Activated naive CD4-positive, alpha-beta T cell treated with anti-CD3 and anti-CD28 coated beads for 36 hours (primary cell): ENCODE measurements at regions not wholly inside any gene's neighbourhood (a gene's known extent, or its start where the extent isn't known, plus 50 kb on each side); places are given as distances from the start of the nearest gene placed in this dataset.

Experiments used
- CTCF ChIA-PET: fragments of 350-600 bp; sonication (Branson Sonifier 250); formaldehyde crosslinking; loops from one replicate; lab custom pipeline; 2021; ENCODE audit warnings: antibody characterized with exemption; lab: Charles Lee
- DNase-seq: peaks from one replicate; pipeline ENCODE4 v3.0.0-alpha.2; 2020
- H3K27ac Mint-ChIP-seq: one replicate; pipeline ENCODE4 v1.8.0; 2021; ENCODE audit warnings: mild to moderate bottlenecking, mixed read lengths
- H3K27me3 Mint-ChIP-seq: one replicate; pipeline ENCODE4 v1.8.0; 2021; ENCODE audit warnings: low read depth, mixed read lengths
- H3K36me3 Mint-ChIP-seq: one replicate; pipeline ENCODE4 v1.8.0; 2021; ENCODE audit warnings: low read depth, mixed read lengths
- H3K4me1 Mint-ChIP-seq: one replicate; pipeline ENCODE4 v1.8.0; 2021; ENCODE audit warnings: low read depth, mixed read lengths
- H3K4me3 Mint-ChIP-seq: one replicate; pipeline ENCODE4 v1.8.0; 2021; ENCODE audit warnings: mild to moderate bottlenecking, moderate library complexity, mixed read lengths
- H3K9me3 Mint-ChIP-seq: one replicate; pipeline ENCODE4 v1.8.0; 2021; ENCODE audit warnings: mixed read lengths
- intact Hi-C: fragments of 100-400 bp; cut with micrococcal nuclease; formaldehyde crosslinking; loops from one replicate; pipeline ENCODE4 v1.15.1; 2023

DNA sequence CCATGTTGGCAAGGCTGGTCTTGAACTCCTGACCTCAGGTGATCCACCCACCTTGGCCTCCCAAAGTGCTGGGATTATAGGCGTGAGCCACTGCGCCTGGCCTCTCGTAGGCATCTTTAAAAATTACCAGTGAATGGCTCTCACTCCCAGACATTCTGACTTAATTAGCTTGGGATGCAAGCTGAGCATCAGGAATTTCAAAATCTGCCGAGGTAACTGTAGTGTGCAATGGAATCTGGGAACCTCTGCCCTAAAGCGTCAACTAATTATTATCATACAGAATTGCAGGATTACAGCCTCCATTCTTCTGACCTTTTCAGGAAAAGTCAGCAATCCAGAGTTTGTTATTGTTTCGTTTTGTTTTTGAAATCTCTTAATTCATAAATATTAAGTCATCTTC, 213.4 kb upstream of the DMAC1 start:
- Mint-ChIP-seq H3K4me1 (no peaks in the 10 kb centered on the region), H3K36me3 (no peaks in the 10 kb centered on the region), H3K27me3 (no peaks in the 10 kb centered on the region), H3K4me3 (no peak overlapping the region), H3K9me3 (peaks cover 3% of the 10 kb centered on the region), H3K27ac (no peak overlapping the region)
- CTCF ChIA-PET: interaction anchor here (0.6 kb wide), 1 partner anchor 445 kb away, joined by 4 read pairs; no protein-coding TSS in a partner anchor
- no peak for DNase-seq
- intact Hi-C loops: no loop called here

DNA sequence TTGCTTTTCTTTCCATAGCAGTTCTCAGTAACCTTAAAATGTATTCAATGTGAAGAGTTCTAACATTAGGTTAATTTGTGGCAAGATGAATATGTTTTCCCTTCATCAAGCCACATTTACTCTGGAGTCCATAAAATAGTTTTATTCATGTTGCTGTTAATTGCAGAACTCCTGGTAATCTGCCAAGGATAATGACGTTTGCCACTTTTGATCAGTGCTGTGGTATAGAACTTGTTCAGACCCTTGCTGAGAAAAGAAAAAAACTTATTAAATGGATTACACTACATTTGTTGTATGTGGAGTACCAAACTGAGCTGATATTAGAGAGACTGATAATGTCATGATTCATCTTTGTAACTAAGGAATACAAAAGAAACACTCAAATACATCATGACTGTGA, 212.4 kb upstream of the DMAC1 start:
- CTCF ChIA-PET: no interaction called here
- H3K36me3 Mint-ChIP-seq: no peaks in the 10 kb centered on the region
- DNase-seq: no peak
- intact Hi-C loops: no loop called here
- no peaks in the 10 kb centered on the region for H3K4me1 Mint-ChIP-seq
- H3K27ac Mint-ChIP-seq: no peak overlapping the region
- no peak overlapping the region for H3K4me3 Mint-ChIP-seq
- H3K9me3 Mint-ChIP-seq: peaks cover 3% of the 10 kb centered on the region
- H3K27me3 Mint-ChIP-seq: no peaks in the 10 kb centered on the region

DNA sequence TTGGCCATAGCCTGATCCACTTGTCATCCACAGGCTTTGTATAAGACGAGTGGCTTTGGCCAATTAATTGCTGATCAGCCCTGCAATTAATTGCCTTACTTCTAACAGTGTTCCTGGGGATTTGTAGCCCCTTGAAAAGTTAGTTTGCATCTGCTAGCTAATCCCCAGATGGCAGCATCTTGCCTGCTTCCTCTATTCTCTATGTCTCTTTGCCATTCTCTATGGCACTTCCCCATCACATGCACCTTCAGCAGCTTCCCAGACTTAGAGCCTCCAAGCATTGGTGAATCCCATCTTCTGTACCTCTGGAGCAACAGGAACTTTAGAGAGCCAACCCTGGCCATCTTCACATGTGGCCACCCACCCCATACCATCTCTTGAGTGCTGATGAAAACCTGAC, 197.0 kb upstream of the DMAC1 start:
- Mint-ChIP-seq H3K4me1 (no peaks in the 10 kb centered on the region), H3K36me3 (no peaks in the 10 kb centered on the region), H3K27ac (no peak overlapping the region), H3K9me3 (no peaks in the 10 kb centered on the region), H3K4me3 (no peak overlapping the region), H3K27me3 (no peaks in the 10 kb centered on the region)
- CTCF ChIA-PET: no interaction called here
- intact Hi-C loops: no loop called here
- no peak for DNase-seq

DNA sequence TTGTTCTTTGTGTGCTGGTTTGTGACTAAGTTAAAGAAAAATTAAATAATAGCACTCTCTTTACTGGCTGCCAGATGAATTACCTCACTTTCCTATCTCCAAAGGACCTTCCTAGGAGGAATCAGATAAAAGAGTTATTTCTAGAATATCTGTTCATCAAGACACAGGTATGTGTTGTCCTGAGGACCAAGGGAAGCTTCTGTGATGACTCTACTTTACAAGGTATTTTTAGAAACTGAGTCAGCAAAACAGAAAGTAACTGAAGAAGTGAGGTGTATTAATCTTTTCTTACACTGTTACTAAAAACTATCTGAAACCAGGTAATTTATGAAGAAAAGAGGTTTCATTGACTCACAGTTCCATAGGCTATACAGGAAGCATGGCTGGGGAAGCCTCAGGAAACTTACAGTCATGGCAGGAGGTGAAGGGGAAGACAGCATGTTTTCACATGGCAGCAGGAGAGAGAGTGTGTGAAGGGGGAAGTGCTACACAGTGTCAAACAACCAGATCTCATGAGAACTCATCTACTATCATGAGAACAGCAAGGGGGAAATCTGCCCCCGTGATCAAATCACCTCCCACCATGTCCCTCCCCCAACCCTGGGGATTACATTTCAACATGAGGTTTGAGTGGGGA, 189.2 kb upstream of the DMAC1 start:
- intact Hi-C loops: loop anchor here (1.0 kb wide), 1 partner anchor 10 kb away; no protein-coding TSS in a partner anchor
- CTCF ChIA-PET: no interaction called here
- Mint-ChIP-seq H3K4me1 (peaks cover 16% of the 10 kb centered on the region), H3K27ac (no peak overlapping the region), H3K9me3 (peaks cover 4% of the 10 kb centered on the region), H3K27me3 (no peaks in the 10 kb centered on the region), H3K4me3 (no peak overlapping the region), H3K36me3 (peaks cover 5% of the 10 kb centered on the region)
- DNase-seq: peak; percentile 17

DNA sequence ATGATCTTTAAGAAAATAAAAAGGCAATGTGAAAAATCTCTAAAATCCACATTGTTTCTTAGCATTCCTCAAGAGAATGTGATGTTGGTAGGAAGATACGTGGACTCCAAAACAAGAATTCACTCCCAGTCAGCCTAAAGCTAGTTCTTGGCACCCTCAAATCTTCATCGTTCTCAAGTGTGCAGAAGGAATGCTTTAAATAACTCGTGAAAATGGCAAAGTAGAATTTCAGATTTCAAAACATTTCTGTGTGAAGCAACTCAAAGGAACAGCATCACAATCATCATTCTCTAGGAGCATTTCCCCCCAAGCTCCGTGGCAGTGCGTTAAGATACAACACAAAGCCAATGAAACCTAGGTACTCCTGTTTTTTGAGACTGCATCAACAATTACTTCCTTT, 185.1 kb upstream of the DMAC1 start:
- Mint-ChIP-seq H3K4me1 (peaks cover 45% of the 10 kb centered on the region), H3K27me3 (no peaks in the 10 kb centered on the region), H3K9me3 (peaks cover 4% of the 10 kb centered on the region), H3K36me3 (peaks cover 2% of the 10 kb centered on the region), H3K27ac (no peak overlapping the region), H3K4me3 (no peak overlapping the region)
- intact Hi-C loops: loop anchor here (5.0 kb wide), 1 partner anchor 412 kb away; no protein-coding TSS in a partner anchor
- CTCF ChIA-PET: no interaction called here
- no peak for DNase-seq

DNA sequence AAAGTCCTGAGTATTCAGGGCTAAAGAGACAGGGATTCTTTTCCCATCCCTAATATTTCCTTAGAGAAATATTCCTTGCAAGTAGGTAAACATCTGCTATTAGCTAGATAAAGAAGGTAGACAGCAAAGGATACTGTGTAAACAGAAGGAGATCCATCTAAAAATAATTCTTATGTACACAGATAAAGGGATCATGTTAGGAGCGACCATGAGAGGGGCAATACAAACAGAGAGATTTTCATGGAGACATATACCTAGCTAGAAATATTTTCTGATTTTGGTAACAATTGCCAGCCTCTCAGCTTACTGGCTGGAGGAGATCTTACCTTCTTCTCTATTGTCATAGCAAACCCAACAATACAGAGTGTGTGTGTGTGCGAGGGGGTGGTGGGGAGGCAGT, 184.6 kb upstream of the DMAC1 start:
- Mint-ChIP-seq H3K4me3 (no peak overlapping the region), H3K27ac (no peak overlapping the region), H3K36me3 (peaks cover 2% of the 10 kb centered on the region), H3K9me3 (peaks cover 4% of the 10 kb centered on the region), H3K27me3 (no peaks in the 10 kb centered on the region), H3K4me1 (peaks cover 45% of the 10 kb centered on the region)
- no peak for DNase-seq
- CTCF ChIA-PET: no interaction called here
- intact Hi-C loops: loop anchor here (5.0 kb wide), 1 partner anchor 412 kb away; no protein-coding TSS in a partner anchor

DNA sequence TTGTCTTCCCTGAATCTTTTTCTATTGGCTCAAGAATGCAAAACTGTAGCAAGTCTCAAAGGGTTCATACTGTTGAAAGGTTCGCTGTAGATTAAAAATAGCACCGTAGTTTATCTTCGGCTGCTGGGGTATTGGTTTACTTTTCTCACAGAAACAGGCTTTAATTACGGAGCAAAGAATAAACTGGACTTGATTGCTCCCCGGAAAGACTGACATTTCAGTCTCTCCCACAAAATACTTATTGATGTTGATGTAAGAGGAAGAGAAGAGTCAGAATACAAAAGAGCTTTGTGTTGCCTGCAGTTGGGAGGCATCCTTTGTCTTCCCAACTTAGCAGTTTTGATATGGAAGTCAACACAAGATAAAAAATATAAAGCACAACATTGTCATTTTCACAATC, 183.9 kb upstream of the DMAC1 start:
- Mint-ChIP-seq H3K9me3 (no peaks in the 10 kb centered on the region), H3K27me3 (no peaks in the 10 kb centered on the region), H3K36me3 (no peaks in the 10 kb centered on the region), H3K4me3 (no peak overlapping the region), H3K27ac (no peak overlapping the region), H3K4me1 (peaks cover 43% of the 10 kb centered on the region)
- no peak for DNase-seq
- CTCF ChIA-PET: no interaction called here
- intact Hi-C loops: loop anchor here (5.0 kb wide), 1 partner anchor 411 kb away; no protein-coding TSS in a partner anchor

DNA sequence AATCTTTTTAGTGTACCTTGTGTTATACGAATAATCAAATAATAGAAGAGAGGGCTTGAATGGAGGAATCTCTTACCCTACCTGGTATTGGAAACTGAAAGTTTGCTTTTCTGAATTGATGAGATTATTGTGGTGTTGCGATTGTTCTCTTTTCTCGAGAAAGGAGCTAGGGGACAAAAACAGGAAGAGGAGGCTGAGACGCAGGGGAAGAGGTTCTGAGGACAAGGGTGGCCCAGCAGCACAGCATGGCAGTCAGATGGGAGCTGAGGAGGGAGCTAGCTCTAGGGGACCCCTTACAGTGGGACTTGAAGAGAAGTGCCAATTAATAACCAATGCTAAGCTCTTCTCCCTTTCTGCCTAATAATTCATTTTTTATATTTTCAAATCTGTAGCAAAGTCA, 183.3 kb upstream of the DMAC1 start:
- CTCF ChIA-PET: interaction anchor here (0.6 kb wide), 2 partner anchors 78 to 262 kb away, joined by 3 to 4 read pairs; no protein-coding TSS in a partner anchor
- intact Hi-C loops: loop anchor here (5.0 kb wide), 1 partner anchor 411 kb away; no protein-coding TSS in a partner anchor

DNA sequence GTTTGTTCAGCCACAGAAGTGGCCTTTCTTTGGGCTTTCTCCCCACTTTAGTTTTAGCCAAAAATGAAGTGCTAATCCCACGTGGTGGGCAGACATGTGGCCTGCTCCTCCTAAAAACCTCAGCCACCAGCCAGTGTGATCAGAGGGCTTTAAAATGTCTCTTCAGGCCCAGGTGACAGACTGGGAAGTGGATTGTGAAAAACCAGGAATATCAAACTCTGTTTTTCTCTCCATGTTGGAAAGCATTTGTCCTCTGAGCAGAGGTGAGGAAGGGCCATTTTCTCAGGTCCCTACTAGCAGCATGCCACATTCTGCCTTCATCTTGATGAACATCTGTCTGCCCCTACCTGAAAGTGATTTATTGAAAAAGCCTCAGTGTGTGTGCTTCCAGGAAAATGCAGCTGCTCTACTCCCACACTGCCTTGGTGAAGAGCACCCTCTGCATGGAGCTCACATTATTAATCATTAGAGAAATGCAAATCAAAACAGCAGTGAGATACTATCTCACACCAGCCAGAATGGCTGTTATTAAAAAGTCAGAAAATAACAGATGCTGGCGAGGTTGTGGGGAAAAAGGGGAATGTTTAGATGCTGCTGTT, 181.2 kb upstream of the DMAC1 start:
- Mint-ChIP-seq H3K9me3 (no peaks in the 10 kb centered on the region), H3K4me1 (peaks cover 66% of the 10 kb centered on the region), H3K4me3 (no peak overlapping the region), H3K27ac (no peak overlapping the region), H3K36me3 (no peaks in the 10 kb centered on the region), H3K27me3 (no peaks in the 10 kb centered on the region)
- peak; percentile 13 for DNase-seq
- intact Hi-C loops: loop anchor here (5.0 kb wide), 1 partner anchor 408 kb away; no protein-coding TSS in a partner anchor
- CTCF ChIA-PET: interaction anchor here (0.6 kb wide), 1 partner anchor 14 kb away, joined by 4 read pairs; no protein-coding TSS in a partner anchor

More for the DNA sequence above, 183.3 kb upstream of the DMAC1 start:
- H3K36me3 Mint-ChIP-seq: no peaks in the 10 kb centered on the region
- DNase-seq: no peak
- no peaks in the 10 kb centered on the region for H3K9me3 Mint-ChIP-seq
- H3K4me3 Mint-ChIP-seq: no peak overlapping the region
- peaks cover 48% of the 10 kb centered on the region for H3K4me1 Mint-ChIP-seq
- no peaks in the 10 kb centered on the region for H3K27me3 Mint-ChIP-seq
- H3K27ac Mint-ChIP-seq: no peak overlapping the region

DNA sequence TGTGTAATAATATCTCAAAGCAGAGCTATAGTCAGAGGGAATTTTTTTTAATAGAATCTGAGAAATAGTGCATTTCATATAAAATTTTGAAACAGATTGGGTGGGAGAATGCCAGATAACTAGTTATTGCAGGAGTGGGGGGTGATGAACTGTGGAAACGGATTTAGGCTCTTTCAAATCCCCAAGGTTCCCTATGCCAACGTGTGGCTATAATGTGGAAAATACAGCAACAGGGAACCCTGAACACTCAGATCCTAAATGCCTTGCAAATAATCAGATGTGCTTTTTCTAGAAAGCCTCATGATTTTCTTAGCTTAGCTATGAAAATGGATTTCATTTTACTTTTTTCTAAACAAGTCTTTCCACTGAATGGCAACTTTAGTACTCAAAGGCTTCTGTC, 180.5 kb upstream of the DMAC1 start:
- H3K9me3 Mint-ChIP-seq: no peaks in the 10 kb centered on the region
- DNase-seq: no peak
- no peak overlapping the region for H3K27ac Mint-ChIP-seq
- CTCF ChIA-PET: interaction anchor here (1.0 kb wide), 1 partner anchor 47 kb away, joined by 3 read pairs; no protein-coding TSS in a partner anchor
- H3K4me1 Mint-ChIP-seq: peaks cover 72% of the 10 kb centered on the region
- intact Hi-C loops: loop anchor here (5.0 kb wide), 1 partner anchor 408 kb away; no protein-coding TSS in a partner anchor
- H3K36me3 Mint-ChIP-seq: no peaks in the 10 kb centered on the region
- H3K27me3 Mint-ChIP-seq: no peaks in the 10 kb centered on the region
- no peak overlapping the region for H3K4me3 Mint-ChIP-seq

DNA sequence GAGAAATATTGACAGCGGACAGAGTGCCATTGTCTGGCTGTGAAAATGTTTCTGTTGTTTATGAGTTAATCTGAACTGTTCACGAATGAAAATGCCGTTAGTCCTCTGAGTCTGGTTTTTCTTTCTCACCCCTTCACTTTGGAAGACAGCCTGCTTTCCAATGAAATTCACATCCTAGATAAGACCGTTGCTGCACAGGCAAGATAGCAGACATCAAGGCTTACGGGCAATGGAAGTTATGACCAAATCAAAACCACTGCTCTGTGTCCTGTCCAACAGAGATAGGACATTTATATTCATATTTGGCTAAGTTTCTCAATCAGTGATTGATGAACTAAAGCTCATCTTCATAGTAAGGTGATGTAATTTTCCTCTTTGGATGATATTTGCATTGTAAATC, 180.0 kb upstream of the DMAC1 start:
- intact Hi-C loops: loop anchor here (5.0 kb wide), 2 partner anchors 407 to 682 kb away; no protein-coding TSS in a partner anchor
- H3K27me3 Mint-ChIP-seq: no peaks in the 10 kb centered on the region
- CTCF ChIA-PET: interaction anchor here (1.0 kb wide), 1 partner anchor 46 kb away, joined by 3 read pairs; no protein-coding TSS in a partner anchor

DNA sequence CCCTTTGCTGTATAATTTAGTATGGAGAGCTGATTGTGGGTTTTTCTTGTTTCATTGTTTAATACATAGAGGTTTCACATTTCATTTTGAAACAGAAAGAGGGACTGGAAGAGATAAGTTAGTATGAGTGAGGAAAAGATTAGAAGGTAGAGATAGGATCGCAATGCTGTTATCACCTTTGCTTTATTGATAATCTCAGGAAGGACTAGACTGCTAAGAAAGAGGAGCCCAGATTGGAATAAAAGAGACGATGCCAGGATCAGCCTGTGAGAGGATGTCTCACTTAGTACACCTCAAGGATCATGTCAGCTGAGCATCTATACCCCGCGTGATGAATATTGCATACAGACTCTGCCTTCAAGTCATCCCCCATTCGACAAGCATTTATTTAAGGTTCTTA, 178.0 kb upstream of the DMAC1 start:
- H3K27ac Mint-ChIP-seq: no peak overlapping the region
- no peak for DNase-seq

More for the DNA sequence above, 180.0 kb upstream of the DMAC1 start:
- Mint-ChIP-seq H3K9me3 (no peaks in the 10 kb centered on the region), H3K4me3 (no peak overlapping the region), H3K36me3 (no peaks in the 10 kb centered on the region), H3K4me1 (peaks cover 75% of the 10 kb centered on the region), H3K27ac (no peak overlapping the region)
- no peak for DNase-seq

More for the DNA sequence above, 178.0 kb upstream of the DMAC1 start:
- no peaks in the 10 kb centered on the region for H3K36me3 Mint-ChIP-seq
- H3K4me1 Mint-ChIP-seq: peaks cover 76% of the 10 kb centered on the region
- CTCF ChIA-PET: no interaction called here
- no peaks in the 10 kb centered on the region for H3K9me3 Mint-ChIP-seq
- no peak overlapping the region for H3K4me3 Mint-ChIP-seq
- H3K27me3 Mint-ChIP-seq: no peaks in the 10 kb centered on the region
- intact Hi-C loops: loop anchor here (2.0 to 5.0 kb wide), 2 partner anchors 453 to 680 kb away; no protein-coding TSS in a partner anchor
